LNCaP clone FGC (cell line): ENCODE measurements at regions not wholly inside any gene's neighbourhood (a gene's known extent, or its start where the extent isn't known, plus 50 kb on each side); places are given as distances from the start of the nearest gene placed in this dataset.
A peak's percentile ranks its signal among the peaks of the same experiment; 100 is the strongest.

ENCODE experiments used
- DNase-seq: peaks from one replicate; pipeline ENCODE4 v3.0.0-alpha.2; 2011; ENCODE audit warnings: low read depth
- H3K4me3 ChIP-seq: 2 replicates; pipeline ENCODE4 v1.5.1; 2011; ENCODE audit warnings: mild to moderate bottlenecking, low read depth, low read length, control low read depth
- CTCF ChIP-seq: IDR thresholded peaks from 2 replicates; pipeline ENCODE4 v1.5.1; 2012; ENCODE audit warnings: mild to moderate bottlenecking; ENCODE audit not compliant: control insufficient read depth, insufficient read depth; ENCODE audit errors: extremely low read depth

GRCh38 chrX:39841604-39842003 is 256.2 kb downstream of the BCOR start:
- no peak for DNase-seq
- H3K4me3 ChIP-seq = no peak overlapping the region
- no peak for TF ChIP-seq CTCF

- TF ChIP-seq CTCF = no peak
- DNase-seq = no peak
- H3K4me3 ChIP-seq = no peak overlapping the region
These were observed 255.3 kb downstream of the BCOR start for GRCh38 chrX:39842281-39842973.

GRCh38 chrX:39843318-39843717 is 254.4 kb downstream of the BCOR start:
- DNase-seq = no peak
- TF ChIP-seq CTCF = no peak
- H3K4me3 ChIP-seq = no peak overlapping the region

GRCh38 chrX:39845233-39845632 is 252.5 kb downstream of the BCOR start:
- no peak for DNase-seq
- TF ChIP-seq CTCF = no peak
- H3K4me3 ChIP-seq = no peak overlapping the region

- DNase-seq = no peak
- no peak for TF ChIP-seq CTCF
- H3K4me3 ChIP-seq = no peak overlapping the region
These were observed 251.3 kb downstream of the BCOR start for GRCh38 chrX:39846460-39846859.

- H3K4me3 ChIP-seq = no peak overlapping the region
- DNase-seq = peak; percentile 35
- no peak for TF ChIP-seq CTCF
These were observed 249.5 kb downstream of the BCOR start for GRCh38 chrX:39848243-39848642.

- H3K4me3 ChIP-seq = no peak overlapping the region
- DNase-seq = no peak
- no peak for TF ChIP-seq CTCF
These were observed 248.9 kb downstream of the BCOR start for GRCh38 chrX:39848900-39849299.
